ENCODE measurements at regions not wholly inside any gene's neighbourhood (a gene's known extent, or its start where the extent isn't known, plus 50 kb on each side); places are given as distances from the start of the nearest gene placed in this dataset.
"Not testable (repeated sequence)": the region's sequence is repeated elsewhere in the genome, so short reads cannot be mapped to it uniquely, and the experiment has no call there.

- TF ChIP-seq POLR2A, POLR2AphosphoS5 (IDR thresholded peaks at IDR 0.05; ENCODE audit: low read depth, low read length): not testable (repeated sequence)
These were observed 299.3 kb upstream of the MDFIC2 start for GRCh38 chr3:70611667-70612277.
